ENCODE measurements at regions not wholly inside any gene's neighbourhood (a gene's known extent, or its start where the extent isn't known, plus 50 kb on each side); places are given as distances from the start of the nearest gene placed in this dataset.

- 65% methylated on average over 7 of the region's 7 CpGs for WGBS (ENCODE audit: missing lambda C conversion rate)
- no peak overlapping the region for H3K4me3 ChIP-seq
- DNase-seq (ENCODE audit: low read depth in 1 of 2, low spot score in 1 of 2) (no peak), ATAC-seq (no peak), FAIRE-seq (no peak)
- no peak overlapping the region for H3K4me2 ChIP-seq
- H3K27ac ChIP-seq, result no peak overlapping the region
- ChIA-PET CTCF (interaction anchor here (0.7 kb wide), 1 partner anchor 22 kb away, joined by 4 read pairs; no protein-coding TSS in a partner anchor), POLR2A (no interaction called here)
- H3K4me1 ChIP-seq, result no peaks in the 10 kb centered on the region; the same call in 2 of the 3 replicates
- no peaks in the 10 kb centered on the region for H3K9me3 ChIP-seq
- TF ChIP-seq POLR2AphosphoS2 (conservative IDR thresholded peaks at IDR 0.05; ENCODE audit: low read length) (no peak), RAD21 (conservative IDR thresholded peaks at IDR 0.05 in 1 of 2, IDR thresholded peaks at IDR 0.05 in 1 of 2) (no peak), FOXS1 (CRISPR knock-in tag; IDR thresholded peaks at IDR 0.05) (no peak), E2F6 (IDR thresholded peaks at IDR 0.05; ENCODE audit: borderline replicate concordance, low read depth) (no peak), CBX2 (IDR thresholded peaks at IDR 0.05; ENCODE audit: borderline replicate concordance, low read depth) (no peak)
Observed at GRCh38 chr20:54355631-54356280, 119.6 kb upstream of the DOK5 start.

GRCh38 chr20:54356801-54357200 lies 118.6 kb upstream of the DOK5 start:
- Histone ChIP-seq H3K9me3 (no peaks in the 10 kb centered on the region), H3K27ac (no peak overlapping the region), H3K4me3 (no peak overlapping the region), H3K4me1 (no peaks in the 10 kb centered on the region), H3K4me2 (no peak overlapping the region)
- TF ChIP-seq FOXS1 (CRISPR knock-in tag; IDR thresholded peaks at IDR 0.05) (no peak), CBX2 (IDR thresholded peaks at IDR 0.05; ENCODE audit: borderline replicate concordance, low read depth) (no peak), NFE2L2 (conservative IDR thresholded peaks at IDR 0.05; ENCODE audit: low read length) (no peak), MYC (IDR thresholded peaks at IDR 0.05; ENCODE audit: borderline replicate concordance, low read length) (no peak), HOXA7 (CRISPR knock-in tag; IDR thresholded peaks at IDR 0.05) (no peak), HMGXB4 (CRISPR knock-in tag; IDR thresholded peaks at IDR 0.05; ENCODE audit: borderline replicate concordance) (no peak), ZNF302 (CRISPR knock-in tag; IDR thresholded peaks at IDR 0.05) (no peak), HEYL (CRISPR knock-in tag; IDR thresholded peaks at IDR 0.05) (no peak), RCOR1 (IDR thresholded peaks at IDR 0.05; ENCODE audit: low read depth, low read length) (no peak), BHLHE40 (IDR thresholded peaks at IDR 0.05; ENCODE audit: low read depth, low read length) (no peak), USF2 (IDR thresholded peaks at IDR 0.05) (no peak), ZC3H11A (IDR thresholded peaks at IDR 0.05) (no peak), POLR2AphosphoS2 (conservative IDR thresholded peaks at IDR 0.05; ENCODE audit: low read length) (no peak), POLR2A (IDR thresholded peaks at IDR 0.05; ENCODE audit: low read length) (no peak)
- POLR2A ChIA-PET, result no interaction called here
- no peak for FAIRE-seq
- CTCF ChIA-PET, result no interaction called here
- no peak for ATAC-seq
- DNase-seq (ENCODE audit: low read depth in 1 of 2, low spot score in 1 of 2), result no peak

- Histone ChIP-seq H3K4me1 (peaks cover 6% of the 10 kb centered on the region; the same call in 2 of the 3 replicates), H3K4me3 (no peak overlapping the region), H3K9me3 (no peaks in the 10 kb centered on the region), H3K27ac (no peak overlapping the region), H3K4me2 (no peak overlapping the region)
- CTCF ChIA-PET, result interaction anchor here (0.7 kb wide), 2 partner anchors 11 to 29 kb away, joined by 3 to 4 read pairs; no protein-coding TSS in a partner anchor
- TF ChIP-seq JUNB (IDR thresholded peaks at IDR 0.05), result no peak
- TF ChIP-seq HEYL (CRISPR knock-in tag; IDR thresholded peaks at IDR 0.05), result no peak
- TF ChIP-seq BCL3 (IDR thresholded peaks at IDR 0.05), result no peak
- no peak for FAIRE-seq
- POLR2A ChIA-PET, result interaction anchor here (0.6 kb wide), 1 partner anchor 72 kb away, joined by 4 read pairs; no protein-coding TSS in a partner anchor
- ATAC-seq, result no peak
- no peak for DNase-seq (ENCODE audit: low read depth in 1 of 2, low spot score in 1 of 2)
- WGBS (ENCODE audit: missing lambda C conversion rate), result 86% methylated on average over 2 of the region's 2 CpGs
Observed at GRCh38 chr20:54361475-54361874, 113.9 kb upstream of the DOK5 start.
